Muscle of leg (tissue), 3 donors: ENCODE measurements at regions not wholly inside any gene's neighbourhood (a gene's known extent, or its start where the extent isn't known, plus 50 kb on each side); places are given as distances from the start of the nearest gene placed in this dataset.

Experiments used
- DNase-seq: peaks from one replicate; pipeline ENCODE4 v3.0.0; 2013
- H3K27ac ChIP-seq: one replicate; pipeline ENCODE4 v1.5.1; 2013; ENCODE audit warnings: mild to moderate bottlenecking, low read length, control low read depth
- H3K27me3 ChIP-seq: one replicate; pipeline ENCODE4 v1.6.1; 2013; ENCODE audit warnings: low read length; ENCODE audit not compliant: control insufficient read depth, insufficient read depth
- H3K36me3 ChIP-seq: one replicate; pipeline ENCODE4 v1.6.1; 2013; ENCODE audit warnings: low read length; ENCODE audit not compliant: control insufficient read depth, insufficient read depth
- H3K4me1 ChIP-seq: one replicate; pipeline ENCODE4 v1.6.1; 2013; ENCODE audit warnings: low read length; ENCODE audit not compliant: control insufficient read depth, insufficient read depth
- H3K4me3 ChIP-seq: one replicate; pipeline ENCODE4 v1.5.1; 2013; ENCODE audit warnings: low read length, control low read depth
- H3K9me3 ChIP-seq: replicated peaks from 2 replicates; pipeline ENCODE4 v1.6.1; 2013; ENCODE audit warnings: low read depth, low read length; ENCODE audit not compliant: control insufficient read depth
- WGBS: methylation state at CpG from one replicate; pipeline ENCODE4 v1.1.5; 2013; ENCODE audit warnings: missing lambda C conversion rate; ENCODE audit not compliant: insufficient coverage; 5-methylcytosine and 5-hydroxymethylcytosine counted together

DNA sequence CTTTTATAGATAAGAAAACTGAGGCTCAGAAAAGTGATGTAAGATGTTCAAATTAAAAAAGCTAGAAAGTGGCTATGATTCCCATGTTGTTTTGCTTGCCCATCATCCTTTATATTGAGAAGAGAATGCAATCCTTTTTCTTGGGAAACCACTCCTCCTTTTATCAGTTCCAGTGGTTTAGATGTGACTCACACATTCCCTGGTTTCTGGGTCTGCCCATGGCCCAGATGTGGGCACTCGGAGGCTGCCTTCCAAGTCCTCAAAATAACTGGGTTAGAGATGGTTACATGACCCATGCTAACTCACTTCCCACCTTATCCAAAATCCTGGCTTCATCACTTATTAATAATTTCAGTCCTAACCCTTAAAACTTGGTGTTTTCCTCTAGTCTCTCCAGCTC, 550.0 kb downstream of the MDFIC start:
- WGBS, result 83% methylated on average over 1 of the region's 1 CpG
- Histone ChIP-seq H3K36me3 (no peaks in the 10 kb centered on the region), H3K27ac (no peak overlapping the region), H3K27me3 (no peaks in the 10 kb centered on the region), H3K4me1 (no peaks in the 10 kb centered on the region), H3K4me3 (no peak overlapping the region), H3K9me3 (no peaks in the 10 kb centered on the region)
- DNase-seq, result no peak

DNA sequence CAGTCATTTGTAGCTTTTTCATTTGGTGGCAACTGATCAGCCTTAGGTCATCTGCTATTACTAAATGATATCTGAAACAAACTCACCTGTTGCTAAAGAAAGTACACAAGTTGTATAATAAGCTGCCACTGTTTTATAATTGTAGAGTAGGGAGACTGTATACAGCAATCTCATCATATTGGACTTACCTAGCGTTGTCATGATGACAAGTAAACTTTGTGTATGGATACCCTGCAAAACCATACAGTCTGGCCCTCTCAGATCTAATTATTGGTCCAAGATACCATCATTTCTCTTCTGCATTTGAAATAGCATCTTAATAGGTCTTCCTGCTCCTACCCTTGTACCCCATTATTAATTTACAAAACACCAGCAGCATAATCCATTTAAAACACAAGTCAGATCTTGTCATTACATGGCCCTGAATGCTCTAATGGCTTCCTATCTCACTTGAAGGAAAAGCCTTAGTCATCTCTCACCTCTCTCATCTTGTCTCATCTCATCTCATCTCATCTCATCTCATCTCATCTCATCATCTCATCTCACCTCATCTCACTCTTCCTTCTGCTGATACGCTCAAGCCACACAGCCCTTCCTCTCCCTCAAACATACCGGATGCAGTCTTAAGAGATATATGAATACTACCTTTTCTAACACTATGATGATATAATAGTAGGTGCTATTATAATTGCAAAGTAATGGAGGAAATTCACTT, 540.6 kb downstream of the MDFIC start:
- H3K4me3 ChIP-seq, result no peak overlapping the region
- H3K27ac ChIP-seq, result no peak overlapping the region
- no peaks in the 10 kb centered on the region for H3K4me1 ChIP-seq
- H3K27me3 ChIP-seq, result no peaks in the 10 kb centered on the region
- no peak for DNase-seq
- no peaks in the 10 kb centered on the region for H3K36me3 ChIP-seq
- 100% methylated on average over 1 of the region's 3 CpGs for WGBS
- H3K9me3 ChIP-seq, result no peaks in the 10 kb centered on the region

DNA sequence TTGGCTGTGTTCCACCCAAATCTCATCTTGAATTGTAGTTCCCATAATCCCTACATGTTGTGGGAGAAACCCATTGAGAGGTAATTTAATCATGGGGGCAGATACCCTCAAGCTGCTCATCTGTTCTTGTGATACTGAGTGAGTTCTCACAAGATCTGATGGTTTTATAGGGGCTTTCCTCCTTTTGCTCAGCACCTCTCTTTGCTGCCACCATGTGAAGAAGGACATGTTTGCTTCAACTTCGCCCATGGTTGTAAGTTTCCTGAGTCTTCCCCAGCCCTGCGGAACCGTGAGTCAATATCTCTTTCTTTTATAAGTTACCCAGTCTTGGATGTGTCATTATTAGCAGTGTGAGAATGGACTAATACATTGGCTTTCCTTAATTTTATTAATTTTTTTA, 527.8 kb downstream of the MDFIC start:
- Histone ChIP-seq H3K27me3 (no peaks in the 10 kb centered on the region), H3K27ac (no peak overlapping the region), H3K36me3 (no peaks in the 10 kb centered on the region), H3K4me1 (no peaks in the 10 kb centered on the region), H3K9me3 (no peaks in the 10 kb centered on the region), H3K4me3 (no peak overlapping the region)
- no peak for DNase-seq
- no CpG with 5 or more reads among the region's 3 CpGs for WGBS

DNA sequence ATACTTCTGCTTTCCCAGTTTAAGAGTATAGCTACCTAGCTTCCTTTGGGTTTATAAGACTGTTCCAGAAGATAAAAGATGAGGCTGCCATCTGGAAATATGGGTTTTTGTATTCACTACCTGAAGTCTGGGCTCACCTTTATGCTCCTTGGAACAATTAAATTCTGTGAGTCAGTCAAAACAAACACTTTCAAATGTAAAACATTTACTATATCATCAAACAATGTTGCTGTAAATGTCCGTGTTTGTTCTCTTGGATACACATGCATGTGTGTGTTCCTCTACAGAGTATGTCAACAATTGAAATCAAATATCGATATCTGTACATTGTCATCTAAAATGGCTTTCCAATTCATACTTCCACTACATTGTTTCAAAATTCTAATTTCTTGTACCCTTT, 525.6 kb downstream of the MDFIC start:
- H3K9me3 ChIP-seq, result no peaks in the 10 kb centered on the region
- H3K27ac ChIP-seq, result no peak overlapping the region
- H3K4me1 ChIP-seq, result no peaks in the 10 kb centered on the region
- H3K36me3 ChIP-seq, result no peaks in the 10 kb centered on the region
- H3K4me3 ChIP-seq, result no peak overlapping the region
- H3K27me3 ChIP-seq, result no peaks in the 10 kb centered on the region
- no peak for DNase-seq
- no CpG with 5 or more reads among the region's 2 CpGs for WGBS

DNA sequence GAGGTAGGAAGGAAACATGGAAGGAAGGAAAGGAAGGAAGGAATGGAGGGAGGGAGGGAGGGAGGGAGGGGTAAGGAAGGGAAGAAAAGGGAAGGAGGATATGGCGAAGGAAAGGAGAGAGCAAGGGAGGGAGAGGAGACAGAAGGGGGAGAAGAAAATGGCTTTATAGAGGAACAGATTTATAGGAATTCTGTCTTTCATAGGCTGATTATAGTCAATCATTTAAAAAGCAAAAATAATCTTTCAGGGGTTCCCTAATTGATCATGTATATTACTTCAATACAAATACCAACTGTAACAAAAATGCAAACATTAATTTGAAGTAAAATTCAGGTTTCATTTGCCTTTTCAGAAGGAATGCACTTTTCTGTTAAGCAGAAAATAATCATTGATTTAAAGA, 519.1 kb downstream of the MDFIC start:
- no peaks in the 10 kb centered on the region for H3K9me3 ChIP-seq
- no peaks in the 10 kb centered on the region for H3K27me3 ChIP-seq
- no peaks in the 10 kb centered on the region for H3K36me3 ChIP-seq
- H3K27ac ChIP-seq, result no peak overlapping the region
- H3K4me3 ChIP-seq, result no peak overlapping the region
- DNase-seq, result no peak
- no CpG with 5 or more reads among the region's 1 CpG for WGBS
- H3K4me1 ChIP-seq, result no peaks in the 10 kb centered on the region

DNA sequence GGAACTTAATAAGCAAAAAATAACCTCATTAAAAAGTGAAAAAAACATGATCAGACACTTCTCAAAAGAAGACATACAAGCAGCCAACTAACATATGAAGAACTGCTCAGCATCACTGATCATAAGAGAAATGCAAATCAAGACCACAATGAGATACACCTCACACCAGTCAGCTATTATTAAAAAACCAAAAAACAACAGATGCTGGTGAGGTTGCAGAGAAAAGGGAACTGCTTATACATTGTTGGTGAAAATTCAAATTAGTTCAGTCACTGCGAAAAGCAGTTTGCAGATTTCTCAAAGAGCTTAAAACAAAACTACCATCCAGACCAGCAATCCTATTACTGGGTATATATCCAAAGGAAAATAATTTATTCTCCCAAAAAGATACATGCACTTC, 513.3 kb downstream of the MDFIC start:
- no peak for DNase-seq
- Histone ChIP-seq H3K36me3 (no peaks in the 10 kb centered on the region), H3K27me3 (no peaks in the 10 kb centered on the region), H3K4me1 (no peaks in the 10 kb centered on the region), H3K27ac (no peak overlapping the region), H3K4me3 (no peak overlapping the region), H3K9me3 (no peaks in the 10 kb centered on the region)
- WGBS, result no CpG with 5 or more reads among the region's 1 CpG

DNA sequence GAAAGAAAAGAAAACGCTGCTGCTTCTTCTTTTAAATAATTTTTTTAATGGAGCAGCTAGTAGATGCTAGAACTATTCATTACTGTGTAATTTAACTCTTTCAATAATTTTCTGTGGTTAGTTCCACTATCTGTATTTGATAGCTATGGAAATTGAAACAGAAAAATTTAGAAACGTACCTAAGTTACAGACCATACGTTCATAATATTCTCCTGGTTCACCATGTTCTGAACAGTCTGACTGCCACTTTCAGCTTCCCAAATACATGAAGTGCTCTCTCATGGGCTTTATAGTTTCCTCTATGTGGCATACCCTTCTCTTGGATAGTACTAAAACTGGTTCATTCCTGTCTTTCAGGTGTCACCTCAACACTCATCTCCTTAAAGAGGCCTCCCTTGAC, 508.0 kb downstream of the MDFIC start:
- 80% methylated on average over 1 of the region's 3 CpGs for WGBS
- Histone ChIP-seq H3K4me1 (no peaks in the 10 kb centered on the region), H3K4me3 (no peak overlapping the region), H3K36me3 (no peaks in the 10 kb centered on the region), H3K9me3 (no peaks in the 10 kb centered on the region), H3K27ac (no peak overlapping the region), H3K27me3 (no peaks in the 10 kb centered on the region)
- DNase-seq, result no peak

DNA sequence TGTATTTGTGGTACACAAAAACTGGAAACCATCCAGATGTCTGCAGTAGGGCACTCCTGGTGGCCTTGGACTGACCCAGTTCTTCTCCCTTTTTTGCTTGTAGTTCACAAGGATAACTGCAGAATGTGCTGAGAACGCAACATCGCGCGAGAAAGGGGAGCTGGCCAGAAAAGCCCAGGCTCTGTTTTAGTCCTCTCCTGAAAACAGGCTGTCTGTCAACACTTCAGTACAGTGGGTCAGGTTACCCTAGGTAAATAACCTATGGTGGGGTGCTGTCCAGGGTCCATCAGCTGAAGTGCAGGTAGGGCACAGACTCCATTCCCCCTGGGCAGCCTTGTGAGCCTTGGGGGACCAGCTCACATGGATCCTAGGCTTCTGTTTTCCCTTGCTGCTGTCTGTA, 495.8 kb downstream of the MDFIC start:
- H3K4me3 ChIP-seq, result no peak overlapping the region
- no peaks in the 10 kb centered on the region for H3K36me3 ChIP-seq
- H3K27me3 ChIP-seq, result no peaks in the 10 kb centered on the region
- H3K4me1 ChIP-seq, result no peaks in the 10 kb centered on the region
- DNase-seq, result no peak
- H3K9me3 ChIP-seq, result no peaks in the 10 kb centered on the region
- H3K27ac ChIP-seq, result no peak overlapping the region
- WGBS, result 64% methylated on average over 3 of the region's 4 CpGs

DNA sequence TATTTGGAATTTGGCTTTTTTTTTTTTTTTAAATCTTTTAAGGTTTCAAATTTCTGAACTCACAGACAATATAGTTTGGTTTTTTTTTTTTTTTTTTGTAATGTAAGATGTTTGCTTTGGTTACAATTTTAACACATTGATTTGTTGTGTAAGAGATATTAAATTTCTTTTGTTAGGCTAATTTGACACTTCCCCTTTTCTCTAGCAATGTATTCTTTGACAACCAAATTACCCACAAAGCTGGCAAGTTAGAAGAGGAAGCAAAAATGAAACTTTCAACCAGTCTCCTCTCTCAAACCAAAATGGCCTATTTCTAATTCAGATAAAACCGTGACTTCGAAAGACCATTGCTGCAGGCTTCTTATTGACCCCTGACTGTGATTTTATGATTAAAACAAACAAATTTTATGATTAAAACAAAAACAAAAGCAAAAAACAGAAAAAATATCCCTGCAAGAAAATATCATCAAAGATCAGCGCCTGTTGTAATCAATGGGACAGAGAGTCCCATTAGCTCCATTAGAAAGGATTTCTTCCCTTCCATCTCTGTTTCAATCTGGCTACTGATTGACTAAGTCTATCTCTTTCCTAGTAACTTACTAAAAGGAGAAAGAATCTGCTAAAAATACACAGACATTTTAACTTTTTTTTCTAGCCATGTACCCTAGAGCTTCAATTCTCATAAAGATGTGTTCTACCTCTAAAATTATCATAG, 489.2 kb downstream of the MDFIC start:
- Histone ChIP-seq H3K27me3 (no peaks in the 10 kb centered on the region), H3K4me1 (no peaks in the 10 kb centered on the region), H3K36me3 (no peaks in the 10 kb centered on the region), H3K27ac (no peak overlapping the region), H3K9me3 (no peaks in the 10 kb centered on the region), H3K4me3 (no peak overlapping the region)
- peak; percentile 29 for DNase-seq
- no CpG with 5 or more reads among the region's 3 CpGs for WGBS

DNA sequence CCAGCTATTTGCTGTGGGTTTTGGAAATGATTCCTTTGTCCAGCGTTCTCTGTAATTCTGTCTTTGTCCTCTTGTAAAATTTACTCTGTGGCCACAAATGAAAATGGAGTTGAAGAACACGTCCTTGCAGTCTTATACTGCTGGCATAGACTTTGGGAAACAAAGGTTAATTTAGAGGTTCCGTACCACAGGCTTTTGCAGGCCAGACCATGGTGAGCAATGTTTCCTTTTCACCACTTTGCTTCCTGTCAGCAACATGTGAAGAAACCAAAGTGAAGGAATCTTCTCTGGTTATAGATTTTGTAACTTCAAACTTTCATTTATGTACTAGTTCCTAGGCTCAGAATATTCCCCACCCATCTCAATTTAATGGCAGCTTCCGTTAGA, 488.5 kb downstream of the MDFIC start:
- Histone ChIP-seq H3K9me3 (no peaks in the 10 kb centered on the region), H3K4me1 (no peaks in the 10 kb centered on the region), H3K27me3 (no peaks in the 10 kb centered on the region), H3K36me3 (no peaks in the 10 kb centered on the region), H3K27ac (no peak overlapping the region), H3K4me3 (no peak overlapping the region)
- no peak for DNase-seq
- WGBS, result 63% methylated on average over 1 of the region's 4 CpGs
